Astrocyte (in vitro differentiated cells and primary cell): ENCODE measurements at regions not wholly inside any gene's neighbourhood (a gene's known extent, or its start where the extent isn't known, plus 50 kb on each side); places are given as distances from the start of the nearest gene placed in this dataset.

Experiments
- EZH2 ChIP-seq: IDR thresholded peaks from 2 replicates; pipeline ENCODE4 v1.6.1; 2012; ENCODE audit warnings: mild to moderate bottlenecking, low read length, inconsistent platforms; ENCODE audit not compliant: insufficient read depth
- TF ChIP-seq, protein P1 (sequence below): IDR thresholded peaks from 2 replicates; pipeline ENCODE4 v1.5.1; 2011; ENCODE audit warnings: low read depth, mild to moderate bottlenecking, inconsistent platforms, low read length, moderate library complexity; ENCODE audit not compliant: insufficient read depth

- TF ChIP-seq, protein P1, sequence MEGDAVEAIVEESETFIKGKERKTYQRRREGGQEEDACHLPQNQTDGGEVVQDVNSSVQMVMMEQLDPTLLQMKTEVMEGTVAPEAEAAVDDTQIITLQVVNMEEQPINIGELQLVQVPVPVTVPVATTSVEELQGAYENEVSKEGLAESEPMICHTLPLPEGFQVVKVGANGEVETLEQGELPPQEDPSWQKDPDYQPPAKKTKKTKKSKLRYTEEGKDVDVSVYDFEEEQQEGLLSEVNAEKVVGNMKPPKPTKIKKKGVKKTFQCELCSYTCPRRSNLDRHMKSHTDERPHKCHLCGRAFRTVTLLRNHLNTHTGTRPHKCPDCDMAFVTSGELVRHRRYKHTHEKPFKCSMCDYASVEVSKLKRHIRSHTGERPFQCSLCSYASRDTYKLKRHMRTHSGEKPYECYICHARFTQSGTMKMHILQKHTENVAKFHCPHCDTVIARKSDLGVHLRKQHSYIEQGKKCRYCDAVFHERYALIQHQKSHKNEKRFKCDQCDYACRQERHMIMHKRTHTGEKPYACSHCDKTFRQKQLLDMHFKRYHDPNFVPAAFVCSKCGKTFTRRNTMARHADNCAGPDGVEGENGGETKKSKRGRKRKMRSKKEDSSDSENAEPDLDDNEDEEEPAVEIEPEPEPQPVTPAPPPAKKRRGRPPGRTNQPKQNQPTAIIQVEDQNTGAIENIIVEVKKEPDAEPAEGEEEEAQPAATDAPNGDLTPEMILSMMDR: no peak
- TF ChIP-seq EZH2: no peak
Measured at GRCh38 chr4:112847781-112848180, 201.7 kb upstream of the ANK2 start.
